ENCODE measurements at regions not wholly inside any gene's neighbourhood (a gene's known extent, or its start where the extent isn't known, plus 50 kb on each side); places are given as distances from the start of the nearest gene placed in this dataset.

DNA sequence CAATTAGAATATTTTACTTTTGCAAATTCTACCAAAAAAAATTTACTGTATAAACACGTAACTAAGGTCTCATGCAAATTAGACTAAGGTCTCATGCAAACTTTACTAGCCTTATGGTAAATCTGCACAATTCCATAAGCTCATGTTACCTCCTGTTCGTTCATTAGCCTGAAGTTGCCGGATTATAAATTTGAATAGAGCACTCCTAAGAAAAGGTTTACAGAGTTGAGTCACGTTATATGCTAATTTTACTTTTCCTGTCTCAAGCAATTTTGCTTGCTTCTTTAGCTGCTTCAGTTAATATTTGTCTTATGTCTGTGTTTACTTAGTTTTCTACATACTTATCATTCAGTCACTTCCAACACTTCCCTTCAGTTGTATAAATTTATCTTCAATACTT is 1434.0 kb upstream of the EYS start (continued):
- TF ChIP-seq CHD7 (IDR thresholded peaks at IDR 0.05; ENCODE audit: insufficient replicate concordance, low read length) (no peak), GTF2F1 (IDR thresholded peaks at IDR 0.05; ENCODE audit: borderline replicate concordance, low read depth, low read length) (no peak), KDM4A (IDR thresholded peaks at IDR 0.05; ENCODE audit: low read depth, low read length, severe bottlenecking) (no peak), TCF12 (IDR thresholded peaks at IDR 0.05; ENCODE audit: low read depth, low read length) (no peak), SIX5 (IDR thresholded peaks at IDR 0.05; ENCODE audit: low read depth, low read length) (no peak), RXRA (IDR thresholded peaks at IDR 0.05; ENCODE audit: insufficient read depth, low read depth, low read length) (no peak), POLR2AphosphoS5 (IDR thresholded peaks at IDR 0.05; ENCODE audit: low read depth, low read length) (no peak), KDM1A (IDR thresholded peaks at IDR 0.05; ENCODE audit: borderline replicate concordance, low read length) (no peak), FOSL1 (IDR thresholded peaks at IDR 0.05; ENCODE audit: insufficient read depth, low read depth, low read length) (no peak)

Measured in H1 (cell line).